CD4-positive, alpha-beta T cell (primary cell): ENCODE measurements at regions not wholly inside any gene's neighbourhood (a gene's known extent, or its start where the extent isn't known, plus 50 kb on each side); places are given as distances from the start of the nearest gene placed in this dataset.
A peak's percentile ranks its signal among the peaks of the same experiment; 100 is the strongest.

Experiments used
- ATAC-seq: fragments of 200-7000 bp; cut with Tn5 transposase; one replicate; pipeline ENCODE4 v1.10.0; 2022; ENCODE audit warnings: mild to moderate bottlenecking; ENCODE audit not compliant: poor library complexity
- CTCF ChIA-PET: fragments of 350-600 bp; sonication (Branson Sonifier 250); formaldehyde crosslinking; loops from one replicate; lab custom pipeline; 2021; ENCODE audit warnings: antibody characterized with exemption, inconsistent platforms; lab: Charles Lee
- POLR2A ChIA-PET: fragments of 350-600 bp; sonication (Branson Sonifier 250); formaldehyde crosslinking; loops from one replicate; lab custom pipeline; 2021; ENCODE audit warnings: antibody characterized with exemption, inconsistent platforms; lab: Charles Lee
- DNase-seq, 14 experiments: peaks; one replicate each; pipeline ENCODE4 v3.0.0-alpha.2; 2013 to 2020; ENCODE audit warnings: mixed read lengths in 2 of 14
- H3K27ac ChIP-seq, 2 donors: one replicate each; pipeline versions ENCODE4 v1.5.1 to v1.7.0; 2013; ENCODE audit warnings: low read length in 2 of 2, low read depth in 1 of 2, mild to moderate bottlenecking in 1 of 2
- H3K27me3 ChIP-seq, 2 experiments: 1 replicate in 1 of 2; 2 replicates in 1 of 2; pipeline versions ENCODE4 v1.6.1 to v1.7.0; 2013; ENCODE audit warnings: low read length in 2 of 2, control low read depth in 1 of 2, mild to moderate bottlenecking in 1 of 2, moderate library complexity in 1 of 2; ENCODE audit not compliant: insufficient read depth in 2 of 2, control insufficient read depth in 1 of 2
- H3K36me3 ChIP-seq: one replicate; pipeline ENCODE4 v1.6.1; 2013; ENCODE audit warnings: low read length, control low read depth; ENCODE audit not compliant: insufficient read depth
- H3K4me1 ChIP-seq: one replicate; pipeline ENCODE4 v1.6.1; 2013; ENCODE audit warnings: low read length, control low read depth; ENCODE audit not compliant: insufficient read depth
- H3K4me3 ChIP-seq: one replicate; pipeline ENCODE4 v1.5.1; 2013; ENCODE audit warnings: mild to moderate bottlenecking, low read length, moderate library complexity
- H3K9me3 ChIP-seq, 2 experiments: 1 replicate in 1 of 2; 2 replicates in 1 of 2; pipeline versions ENCODE4 v1.6.1 to v1.7.0; 2013; ENCODE audit warnings: low read length in 2 of 2, mild to moderate bottlenecking in 2 of 2, control low read depth in 1 of 2, moderate library complexity in 1 of 2; ENCODE audit not compliant: control insufficient read depth in 1 of 2, insufficient read depth in 1 of 2
- H3K27ac Mint-ChIP-seq: one replicate; pipeline ENCODE4 v1.8.0; 2020; ENCODE audit warnings: mixed read lengths
- H3K27me3 Mint-ChIP-seq: one replicate; pipeline ENCODE4 v1.8.0; 2021; ENCODE audit warnings: mixed read lengths
- H3K36me3 Mint-ChIP-seq: one replicate; pipeline ENCODE4 v1.8.0; 2021; ENCODE audit warnings: low read depth, mixed read lengths
- H3K4me1 Mint-ChIP-seq: one replicate; pipeline ENCODE4 v1.8.0; 2021; ENCODE audit warnings: low read depth, mixed read lengths
- H3K4me3 Mint-ChIP-seq: one replicate; pipeline ENCODE4 v1.8.0; 2020; ENCODE audit warnings: mild to moderate bottlenecking, mixed read lengths
- H3K9me3 Mint-ChIP-seq: one replicate; pipeline ENCODE4 v1.8.0; 2020; ENCODE audit warnings: mixed read lengths
- CTCF ChIP-seq: fragments of 200-600 bp; IDR thresholded peaks from one replicate; pipeline ENCODE4 v1.8.0; 2022; ENCODE audit warnings: antibody characterized with exemption, mild to moderate bottlenecking
- intact Hi-C, 2 experiments: fragments of 100-400 bp; cut with DNase I in 1 of 2; cut with micrococcal nuclease in 1 of 2; formaldehyde crosslinking; loops; one replicate each; pipeline versions ENCODE4 v1.15.1 to v1.9.0; 2023 to 2025; cut with DNase I, micrococcal nuclease

GRCh38 chrX:9191392-9191791 is 157.5 kb upstream of the FAM9B start:
- no peak overlapping the region for H3K4me3 ChIP-seq
- intact Hi-C loops = no loop called here
- no peak overlapping the region for H3K27ac ChIP-seq
- ATAC-seq (no peak), DNase-seq (no peak)
- POLR2A ChIA-PET = no interaction called here
- CTCF ChIA-PET = no interaction called here
- no peak overlapping the region for H3K27ac Mint-ChIP-seq
- no peaks in the 10 kb centered on the region for H3K36me3 ChIP-seq
- no peaks in the 10 kb centered on the region for H3K4me1 ChIP-seq
- TF ChIP-seq CTCF = no peak
- peaks cover 7% of the 10 kb centered on the region for H3K4me1 Mint-ChIP-seq
- H3K9me3 ChIP-seq = no peaks in the 10 kb centered on the region
- no peak overlapping the region for H3K4me3 Mint-ChIP-seq
- H3K27me3 ChIP-seq = no peaks in the 10 kb centered on the region
- no peaks in the 10 kb centered on the region for H3K9me3 Mint-ChIP-seq
- no peaks in the 10 kb centered on the region for H3K36me3 Mint-ChIP-seq
- H3K27me3 Mint-ChIP-seq = no peaks in the 10 kb centered on the region

DNA sequence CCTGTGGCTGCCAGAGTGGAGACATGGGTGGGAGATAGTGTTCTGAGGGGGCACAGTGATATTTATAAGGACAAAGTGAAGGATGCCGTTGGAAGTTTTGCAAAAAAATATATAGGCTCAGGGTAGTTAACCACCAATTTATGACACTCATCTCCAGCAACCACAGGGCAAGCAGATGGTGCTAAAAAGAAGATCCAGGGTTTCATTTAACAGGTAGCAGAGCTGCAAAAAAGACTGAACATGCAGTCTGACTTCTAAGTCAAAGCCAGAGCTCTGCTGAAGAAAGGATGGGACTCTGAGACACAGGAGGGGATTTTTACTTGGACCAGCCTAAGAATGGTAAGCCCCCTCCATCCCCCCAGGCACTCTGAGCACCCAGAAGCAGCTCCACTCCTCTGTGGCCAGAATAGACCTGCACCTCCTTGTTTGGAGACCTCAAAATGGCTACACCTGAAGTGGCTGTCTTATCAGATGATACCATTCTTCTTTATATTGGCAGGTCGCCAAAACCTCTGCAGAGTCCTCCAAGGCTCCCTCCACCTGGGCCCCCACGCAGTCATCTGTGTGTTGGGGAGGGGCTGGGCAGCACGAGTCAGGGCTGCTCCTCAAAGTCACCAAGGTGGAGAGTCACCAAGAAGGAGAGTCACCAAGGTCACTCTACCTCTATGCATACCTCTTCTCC is 161.4 kb upstream of the FAM9B start:
- Histone ChIP-seq H3K36me3 (no peaks in the 10 kb centered on the region), H3K27ac (no peak overlapping the region), H3K9me3 (no peaks in the 10 kb centered on the region), H3K4me3 (no peak overlapping the region), H3K27me3 (no peaks in the 10 kb centered on the region), H3K4me1 (no peaks in the 10 kb centered on the region)
- Mint-ChIP-seq H3K27ac (no peak overlapping the region), H3K36me3 (no peaks in the 10 kb centered on the region), H3K9me3 (no peaks in the 10 kb centered on the region), H3K27me3 (no peaks in the 10 kb centered on the region), H3K4me1 (peaks cover 7% of the 10 kb centered on the region), H3K4me3 (no peak overlapping the region)
- intact Hi-C loops = no loop called here
- TF ChIP-seq CTCF = no peak
- ATAC-seq (no peak), DNase-seq (peak in 3 of 14 experiments; percentile 4 to 16 (median 9))
- CTCF ChIA-PET = no interaction called here
- POLR2A ChIA-PET = no interaction called here

GRCh38 chrX:9196961-9197640 is 163.2 kb upstream of the FAM9B start:
- H3K36me3 ChIP-seq = no peaks in the 10 kb centered on the region
- DNase-seq (no peak), ATAC-seq (no peak)
- H3K4me3 ChIP-seq = no peak overlapping the region
- ChIA-PET CTCF (no interaction called here), POLR2A (interaction anchor here (1.2 kb wide), 1 partner anchor 10 kb away, joined by 3 read pairs; no protein-coding TSS in a partner anchor)
- H3K27ac ChIP-seq = no peak overlapping the region
- Mint-ChIP-seq H3K4me1 (peaks cover 7% of the 10 kb centered on the region), H3K9me3 (no peaks in the 10 kb centered on the region), H3K27me3 (no peaks in the 10 kb centered on the region), H3K4me3 (no peak overlapping the region), H3K27ac (no peak overlapping the region), H3K36me3 (no peaks in the 10 kb centered on the region)
- no peaks in the 10 kb centered on the region for H3K9me3 ChIP-seq
- H3K27me3 ChIP-seq = no peaks in the 10 kb centered on the region
- no peaks in the 10 kb centered on the region for H3K4me1 ChIP-seq
- TF ChIP-seq CTCF = no peak
- intact Hi-C loops = no loop called here
